ENCODE measurements at regions not wholly inside any gene's neighbourhood (a gene's known extent, or its start where the extent isn't known, plus 50 kb on each side); places are given as distances from the start of the nearest gene placed in this dataset.

- in situ Hi-C loops (cut with HindIII; ENCODE audit: low pct_ligation_motif_present, low sequenced_read_pairs) = no loop called here
- DNase-seq = no peak
- no peak overlapping the region for H3K27ac ChIP-seq
- TF ChIP-seq CTCF (IDR thresholded peaks at IDR 0.05; ENCODE audit: low read depth, low read length, missing control alignments) = no peak
- no peaks in the 10 kb centered on the region for H3K36me3 ChIP-seq (replicated peaks)
- no peaks in the 10 kb centered on the region for H3K27me3 ChIP-seq (replicated peaks)
- H3K4me3 ChIP-seq (ENCODE audit: low read depth, low read length) = no peak overlapping the region
Observed at GRCh38 chr7:157488966-157489365, 152.2 kb downstream of the DNAJB6 start.
